ENCODE measurements at regions not wholly inside any gene's neighbourhood (a gene's known extent, or its start where the extent isn't known, plus 50 kb on each side); places are given as distances from the start of the nearest gene placed in this dataset.
A peak's percentile ranks its signal among the peaks of the same experiment; 100 is the strongest.
"Not testable (repeated sequence)": the region's sequence is repeated elsewhere in the genome, so short reads cannot be mapped to it uniquely, and the experiment has no call there.

- TF ChIP-seq IKZF5 (CRISPR knock-in tag; IDR thresholded peaks at IDR 0.05) (peak; percentile 72; the same call in 1 of the 2 replicates), LCORL (CRISPR knock-in tag; IDR thresholded peaks at IDR 0.05) (peak; percentile 60; the same call in 1 of the 2 replicates), ZBTB33 (CRISPR knock-in tag; IDR thresholded peaks at IDR 0.05) (peak; percentile 24; the same call in 1 of the 2 replicates), MAFF (IDR thresholded peaks at IDR 0.05; ENCODE audit: low read depth, low read length) (peak; percentile 24; the same call in 1 of the 2 replicates), KDM1A (CRISPR knock-in tag; IDR thresholded peaks at IDR 0.05) (peak; percentile 73; the same call in 1 of the 2 replicates), RCOR2 (CRISPR knock-in tag; IDR thresholded peaks at IDR 0.05) (peak; percentile 74; the same call in 1 of the 2 replicates), ARID3A (IDR thresholded peaks at IDR 0.05; ENCODE audit: low read depth, low read length) (peak; percentile 29; the same call in 1 of the 2 replicates), ZNF749 (CRISPR knock-in tag; IDR thresholded peaks at IDR 0.05; ENCODE audit: borderline replicate concordance) (peak; percentile 28; the same call in 1 of the 2 replicates), ZHX1 (CRISPR knock-in tag; IDR thresholded peaks at IDR 0.05; ENCODE audit: low read depth) (peak; percentile 43; the same call in 1 of the 2 replicates), ERF (CRISPR knock-in tag; IDR thresholded peaks at IDR 0.05) (peak; percentile 68; the same call in 1 of the 2 replicates), THAP11 (CRISPR knock-in tag; IDR thresholded peaks at IDR 0.05) (0 out of 2 replicates have a peak, but pooled peaks have one; percentile 44), ZNF281 (CRISPR knock-in tag; IDR thresholded peaks at IDR 0.05; ENCODE audit: borderline replicate concordance) (0 out of 2 replicates have a peak, but pooled peaks have one; percentile 32), FOXK1 (CRISPR knock-in tag; IDR thresholded peaks at IDR 0.05; ENCODE audit: borderline replicate concordance, low read depth) (peak; percentile 36; the same call in 1 of the 2 replicates), SAP130 (CRISPR knock-in tag; IDR thresholded peaks at IDR 0.05; ENCODE audit: low read depth) (peak; percentile 78), NR2F6 (CRISPR knock-in tag; IDR thresholded peaks at IDR 0.05) (peak; percentile 43; the same call in 1 of the 2 replicates), HIC2 (CRISPR knock-in tag; IDR thresholded peaks at IDR 0.05; ENCODE audit: low read depth) (0 out of 2 replicates have a peak, but pooled peaks have one; percentile 33)
- TF ChIP-seq LCORL, NR2F6 (IDR thresholded peaks at IDR 0.05): not testable (repeated sequence)
Observed at GRCh38 chr2:64747690-64748091, 94.0 kb upstream of the SERTAD2 start (continued).

Measured in HepG2 (cell line).